ENCODE measurements at regions not wholly inside any gene's neighbourhood (a gene's known extent, or its start where the extent isn't known, plus 50 kb on each side); places are given as distances from the start of the nearest gene placed in this dataset.
"Not testable (repeated sequence)": the region's sequence is repeated elsewhere in the genome, so short reads cannot be mapped to it uniquely, and the experiment has no call there.

DNA sequence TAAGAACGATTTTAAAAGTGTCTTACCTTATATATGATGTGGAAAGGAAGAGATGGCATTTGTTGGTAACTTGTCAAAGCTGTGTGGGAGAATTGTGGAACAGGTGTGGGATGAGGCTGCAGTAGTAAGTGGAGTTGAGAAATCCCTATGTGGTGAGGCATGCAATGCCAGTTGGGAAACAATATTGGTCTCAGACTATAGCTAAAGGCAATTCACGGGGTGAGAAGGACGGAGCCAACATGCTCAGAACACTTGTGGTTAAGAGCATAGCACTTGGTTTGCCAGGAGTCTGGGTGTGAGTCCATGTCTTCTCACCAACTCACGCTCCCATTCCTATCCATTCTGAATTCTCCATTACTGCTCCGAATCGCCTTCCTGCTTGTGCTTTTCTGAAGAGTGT is 615.6 kb upstream of the ADAMTS9 start:
- no peak for DNase-seq

DNA sequence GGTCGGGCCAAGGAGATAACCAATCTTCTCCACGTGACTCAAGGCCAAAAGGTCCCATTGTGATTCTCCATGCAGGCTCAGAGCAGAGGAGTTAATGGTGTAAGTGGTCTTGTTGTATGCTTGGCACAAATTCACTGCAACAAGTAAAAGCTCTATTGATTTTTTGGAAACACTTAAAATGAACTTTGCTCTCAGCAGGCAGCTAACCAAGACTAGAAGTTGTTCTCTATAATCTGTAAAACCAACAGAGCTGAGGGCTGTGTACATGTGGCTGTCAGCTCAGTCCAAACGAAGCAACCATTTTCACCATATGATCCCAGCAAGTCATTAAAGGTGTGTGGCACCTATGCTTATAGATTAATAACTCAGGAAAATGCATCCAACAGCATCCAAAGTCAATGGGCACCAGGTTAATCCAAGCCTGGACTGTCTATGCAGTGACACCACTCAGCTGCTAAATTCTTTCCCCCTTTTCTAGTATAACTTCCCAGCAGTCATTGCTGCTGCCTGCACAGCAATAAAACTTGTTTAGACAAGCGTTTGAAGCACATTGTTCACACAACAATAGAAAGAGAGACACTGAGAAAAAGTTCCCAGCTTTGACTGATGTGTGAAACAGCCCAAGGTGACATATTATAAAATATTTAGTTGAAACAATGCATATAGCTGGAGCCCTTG is 603.8 kb upstream of the ADAMTS9 start:
- no peak for DNase-seq

DNA sequence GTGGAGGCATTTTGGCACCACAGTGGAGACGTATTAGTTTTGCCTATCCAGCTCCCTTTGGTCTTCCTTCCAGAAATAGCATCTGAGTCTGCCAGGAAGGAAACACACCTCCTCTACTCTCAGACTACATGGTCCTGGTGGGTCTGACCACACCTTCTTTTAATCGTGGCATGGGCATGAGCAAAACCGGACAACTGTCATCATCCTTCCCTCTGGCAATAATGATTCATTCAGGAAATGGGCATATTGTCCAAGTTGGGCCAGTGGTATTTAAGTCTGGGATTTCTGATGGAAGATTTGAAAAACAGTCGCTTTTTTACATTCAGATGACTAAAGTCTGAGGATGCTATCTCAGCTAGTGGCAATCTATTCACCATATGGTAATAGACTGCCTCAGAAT is 601.0 kb upstream of the ADAMTS9 start:
- no peak for DNase-seq

DNA sequence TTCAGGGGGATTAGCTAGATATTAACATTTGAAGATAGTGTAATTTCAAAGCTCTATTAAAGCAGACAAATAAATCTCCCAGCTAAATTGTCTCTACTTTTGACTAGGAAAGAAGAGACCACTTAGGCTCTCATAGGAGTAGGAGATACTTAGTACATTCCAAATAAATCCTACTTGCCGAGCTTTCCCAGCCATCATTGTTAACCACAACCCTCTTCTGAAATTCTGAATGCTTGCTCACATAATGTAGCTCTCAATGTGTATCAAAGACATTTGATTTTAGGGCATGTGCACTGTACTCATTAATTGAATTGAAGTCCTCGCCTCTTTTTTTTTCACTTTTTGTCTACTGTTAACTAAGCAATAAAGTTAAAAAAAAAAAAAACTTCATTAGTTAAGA is 598.2 kb upstream of the ADAMTS9 start:
- no peak for DNase-seq

DNA sequence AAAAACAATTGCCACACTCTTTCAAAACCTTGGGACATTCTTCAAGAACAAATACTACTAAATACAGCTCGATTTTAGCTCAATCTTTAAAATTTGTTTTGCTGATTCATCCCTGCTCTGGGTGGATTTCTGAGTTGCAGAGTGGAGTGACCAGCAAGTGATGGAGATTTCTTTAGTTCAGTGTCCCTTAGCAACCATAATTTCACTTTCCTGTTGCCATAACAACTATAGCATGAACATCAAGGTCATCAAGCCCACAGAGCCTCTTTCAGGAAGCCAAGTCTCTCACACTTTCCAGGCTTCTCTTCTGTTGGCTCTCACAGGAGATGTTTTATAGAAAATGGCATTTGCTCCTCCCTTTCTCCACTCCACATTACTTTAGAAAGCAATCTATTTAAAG is 597.2 kb upstream of the ADAMTS9 start:
- DNase-seq, result no peak

DNA sequence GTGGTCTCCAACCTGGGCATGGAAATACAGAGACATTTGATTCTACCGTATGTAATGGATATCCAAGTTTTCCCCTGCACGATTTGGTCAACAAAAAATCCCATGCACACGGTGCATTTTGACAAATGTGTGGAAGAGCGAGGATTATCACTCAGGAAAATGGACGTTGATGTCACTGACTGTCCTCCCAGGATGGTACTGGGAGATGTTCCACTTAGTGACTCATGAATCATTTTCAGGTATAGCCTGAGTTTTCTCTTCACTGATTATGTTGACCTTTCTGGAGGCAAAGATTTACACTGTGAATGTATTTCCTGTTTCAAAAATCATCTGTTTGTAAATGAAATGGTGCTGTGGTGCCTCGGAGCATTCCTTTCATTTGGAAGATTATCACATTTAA is 596.7 kb upstream of the ADAMTS9 start:
- no peak for DNase-seq

DNA sequence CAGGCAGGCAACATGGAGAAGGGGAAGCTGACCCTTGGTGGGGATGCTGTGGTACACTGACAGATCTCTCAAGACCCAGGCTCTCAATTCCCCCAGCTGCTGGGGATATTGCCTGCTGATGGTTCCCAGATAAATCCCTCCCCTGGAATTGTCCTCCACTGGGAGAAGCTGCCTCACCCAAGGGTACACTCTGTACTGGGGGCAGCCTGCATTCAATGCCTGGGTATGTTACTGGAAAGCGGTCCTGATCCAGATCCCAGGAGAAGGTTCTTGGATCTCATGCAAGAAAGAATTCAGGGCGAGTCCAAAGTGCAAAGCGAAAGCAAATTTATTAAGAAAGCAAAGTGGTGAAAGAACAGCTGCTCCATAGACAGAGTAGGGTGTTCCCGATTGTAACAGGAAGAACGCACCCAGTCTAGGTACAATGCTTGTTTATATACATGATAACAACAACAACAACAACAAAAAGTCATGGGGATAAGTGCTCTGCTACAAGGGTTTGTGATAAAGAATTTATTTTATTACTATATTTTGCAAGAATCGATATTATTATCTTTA is 591.5 kb upstream of the ADAMTS9 start:
- DNase-seq, result no peak

DNA sequence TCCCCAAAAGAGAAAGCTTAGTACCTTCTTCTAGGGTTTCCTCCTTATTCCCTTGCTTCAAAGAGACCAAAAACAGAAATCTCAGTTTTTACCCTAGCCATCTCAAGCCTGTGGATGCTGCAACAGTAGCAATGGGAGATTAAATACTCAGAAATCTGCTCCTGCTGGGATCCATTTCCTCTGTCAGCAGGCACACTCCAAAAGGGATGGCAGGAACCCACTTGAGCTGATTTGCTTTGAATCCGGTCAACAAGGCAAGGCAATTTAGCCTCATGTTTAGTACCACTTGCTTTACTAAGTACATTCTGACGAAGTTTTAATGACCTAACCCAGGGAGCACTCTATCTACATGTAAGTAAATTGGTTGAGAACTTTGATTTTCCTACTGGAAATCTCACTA is 590.0 kb upstream of the ADAMTS9 start:
- DNase-seq, result no peak

DNA sequence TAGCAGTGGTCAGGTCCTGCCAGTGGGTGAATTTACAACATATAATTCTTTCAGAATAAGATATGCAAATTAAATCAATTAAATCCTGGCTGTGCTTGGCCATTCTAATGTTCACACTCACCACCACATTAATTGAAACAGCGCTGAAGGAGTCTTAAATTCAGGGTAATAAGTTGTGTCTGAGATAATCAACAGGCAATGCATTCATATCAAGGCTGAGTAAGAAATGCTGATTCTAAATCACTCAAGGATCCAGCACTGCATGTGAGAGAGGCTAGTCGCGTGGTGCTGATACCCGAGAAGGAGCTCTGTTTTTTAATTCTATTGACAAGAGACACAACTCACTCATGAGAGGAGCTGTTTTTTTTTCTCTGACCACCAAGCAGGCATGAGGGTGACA is 588.8 kb upstream of the ADAMTS9 start:
- DNase-seq, result no peak

DNA sequence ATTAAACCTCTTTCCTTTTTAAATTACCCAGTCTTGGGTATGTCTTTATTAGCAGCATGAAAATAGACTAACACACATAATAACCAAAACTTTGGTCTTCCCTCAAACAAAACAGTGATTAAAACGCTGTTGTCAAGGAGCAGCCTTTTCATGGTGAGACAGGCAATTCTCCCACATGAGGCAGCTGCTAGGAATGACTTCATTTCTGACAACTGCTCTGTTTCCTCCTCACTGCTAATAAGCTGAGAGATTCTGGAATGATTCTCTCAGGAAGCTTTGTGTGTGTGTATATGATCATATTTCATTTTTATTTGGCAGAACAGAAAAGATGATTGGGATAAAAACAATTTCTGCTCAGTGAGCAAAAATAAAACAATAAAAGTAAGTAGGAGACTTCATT is 580.6 kb upstream of the ADAMTS9 start:
- DNase-seq, result no peak

DNA sequence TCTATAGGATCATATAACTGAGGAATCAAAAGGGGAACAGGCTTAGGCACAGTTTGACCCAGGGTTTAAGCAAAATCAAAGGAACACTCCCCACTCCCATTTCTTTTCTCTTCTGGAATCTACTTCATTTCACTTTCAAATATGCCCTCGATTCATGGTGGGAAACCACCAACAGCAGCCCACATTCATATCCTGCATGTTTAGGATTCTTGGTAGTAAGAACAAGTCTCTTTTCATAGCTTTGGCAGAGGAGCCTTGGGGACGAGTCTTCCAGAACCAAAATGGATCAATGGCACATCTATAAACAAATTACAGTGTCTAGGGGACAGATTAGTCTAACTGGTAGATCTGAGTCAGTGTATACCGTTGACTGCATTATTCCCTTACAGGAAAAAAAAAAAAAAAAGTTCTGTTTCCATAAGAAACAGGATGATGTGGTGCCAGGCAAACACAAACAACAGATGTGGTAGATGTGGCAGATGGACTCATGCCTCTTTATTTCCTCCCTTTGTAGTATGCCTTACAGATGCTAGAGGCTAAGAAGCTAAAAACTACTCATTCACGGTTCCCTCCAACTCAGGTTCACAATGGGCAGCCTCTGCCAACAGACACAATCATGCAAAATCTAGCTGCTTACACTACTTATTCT is 578.3 kb upstream of the ADAMTS9 start:
- no peak for DNase-seq

DNA sequence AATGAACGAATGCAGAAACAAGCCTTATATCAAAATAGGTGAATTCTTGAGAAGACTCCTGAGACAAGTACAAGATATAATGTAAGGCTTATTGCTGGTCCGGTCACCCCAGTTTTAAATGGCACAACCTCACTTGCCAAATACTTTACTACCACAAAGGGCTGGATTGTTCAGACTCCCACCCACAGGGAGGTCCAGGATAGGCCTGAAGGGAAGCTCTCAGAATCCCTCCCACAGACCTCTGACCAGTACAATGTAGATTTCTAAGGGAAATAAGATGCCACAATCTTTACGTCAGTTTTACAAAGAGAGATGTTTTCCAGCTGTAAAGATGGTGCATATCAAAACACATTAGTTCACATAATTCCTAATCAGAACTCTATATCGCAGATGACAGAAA is 577.7 kb upstream of the ADAMTS9 start:
- DNase-seq, result no peak

DNA sequence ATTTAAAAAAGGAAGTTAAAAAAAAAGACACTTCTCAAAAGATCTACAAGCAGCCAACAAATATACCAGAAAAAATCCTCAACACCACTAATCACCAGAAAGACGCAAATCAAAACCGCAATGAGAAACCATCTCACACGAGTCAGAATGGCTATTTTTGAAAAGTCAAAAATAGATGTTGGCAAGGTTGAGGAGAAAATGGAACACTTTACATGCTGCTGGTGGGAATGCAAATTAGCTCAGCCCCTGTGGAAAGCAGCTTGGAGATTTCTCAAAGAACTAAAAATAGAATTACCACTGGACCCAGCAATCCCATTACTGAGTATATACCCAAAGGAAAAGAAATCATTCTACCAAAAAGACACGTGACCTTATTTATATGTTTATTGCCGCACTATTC is 574.7 kb upstream of the ADAMTS9 start:
- no peak for DNase-seq

DNA sequence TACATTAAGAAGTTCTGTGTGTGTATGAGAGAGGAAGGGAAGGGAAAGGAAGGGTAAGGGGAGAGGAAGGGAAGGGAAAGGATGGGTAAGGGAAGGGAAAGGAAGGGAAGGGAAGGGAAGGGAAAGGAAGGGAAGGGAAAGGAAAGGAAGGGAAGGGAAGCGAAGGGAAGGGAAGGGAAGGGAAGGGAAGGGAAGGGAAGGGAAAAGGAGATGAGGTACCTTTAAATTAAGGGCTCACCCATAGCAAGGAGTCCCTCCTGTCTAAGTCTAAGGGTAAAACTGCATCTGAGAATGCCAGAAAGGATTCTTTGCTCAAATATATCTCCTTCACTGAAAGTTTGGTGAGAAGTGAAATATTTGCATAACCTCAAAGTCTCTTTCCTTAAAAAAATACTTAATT is 572.1 kb upstream of the ADAMTS9 start:
- no peak for DNase-seq

DNA sequence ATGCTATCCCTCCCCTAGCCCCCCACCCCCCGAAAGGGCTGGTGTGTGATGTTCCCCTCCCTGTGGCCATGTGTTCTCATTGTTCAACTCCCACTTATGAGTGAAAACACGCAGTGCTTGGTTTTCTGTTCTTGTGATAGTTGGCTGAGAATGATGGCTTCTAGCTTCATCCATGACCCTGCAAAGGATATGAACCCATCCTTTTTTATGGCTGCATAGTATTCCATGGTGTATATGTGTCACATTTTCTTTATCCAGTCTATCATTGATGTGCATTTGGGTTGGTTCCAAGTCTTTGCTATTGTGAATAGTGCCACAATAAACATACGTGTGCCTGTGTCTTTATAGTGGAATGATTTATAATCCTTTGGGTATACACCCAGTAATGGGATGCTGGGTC is 565.1 kb upstream of the ADAMTS9 start:
- DNase-seq, result not testable (repeated sequence)

DNA sequence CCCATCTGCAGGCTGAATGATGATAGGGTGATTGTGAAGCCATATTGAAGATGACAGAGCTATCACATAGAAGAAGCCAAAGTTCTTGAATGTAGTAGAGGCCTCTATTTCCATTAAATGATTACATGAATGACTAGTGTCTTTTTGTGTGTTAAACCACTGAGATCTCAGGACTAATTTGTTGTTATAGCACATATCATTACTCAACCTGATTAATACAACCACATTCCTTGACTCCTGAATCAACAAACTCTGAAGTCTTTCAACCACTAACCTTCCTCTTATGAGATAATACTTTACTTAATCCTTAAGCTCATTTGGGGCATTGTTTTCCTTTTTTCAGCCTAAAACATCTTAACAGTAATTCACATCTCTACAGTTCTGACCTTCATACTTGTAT is 564.5 kb upstream of the ADAMTS9 start:
- no peak for DNase-seq

DNA sequence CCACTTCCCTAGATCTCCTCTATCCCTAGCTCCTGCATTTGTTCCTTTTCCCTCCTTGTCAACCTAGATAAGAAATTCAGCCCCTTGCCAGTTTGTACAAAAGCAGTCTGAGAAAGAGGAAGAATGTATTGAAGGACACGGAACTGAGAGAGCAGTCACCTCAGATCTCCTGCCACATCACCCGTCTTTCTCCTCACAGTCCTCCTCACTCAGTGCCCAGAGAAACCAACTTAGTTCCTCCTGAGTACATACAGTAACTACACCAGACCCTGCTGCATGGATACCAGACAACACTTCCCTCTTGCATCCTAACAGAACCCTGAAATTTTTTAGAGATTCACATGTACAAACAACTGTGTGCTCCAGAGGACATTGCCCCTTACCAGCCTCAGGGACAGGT is 563.6 kb upstream of the ADAMTS9 start:
- DNase-seq, result no peak

DNA sequence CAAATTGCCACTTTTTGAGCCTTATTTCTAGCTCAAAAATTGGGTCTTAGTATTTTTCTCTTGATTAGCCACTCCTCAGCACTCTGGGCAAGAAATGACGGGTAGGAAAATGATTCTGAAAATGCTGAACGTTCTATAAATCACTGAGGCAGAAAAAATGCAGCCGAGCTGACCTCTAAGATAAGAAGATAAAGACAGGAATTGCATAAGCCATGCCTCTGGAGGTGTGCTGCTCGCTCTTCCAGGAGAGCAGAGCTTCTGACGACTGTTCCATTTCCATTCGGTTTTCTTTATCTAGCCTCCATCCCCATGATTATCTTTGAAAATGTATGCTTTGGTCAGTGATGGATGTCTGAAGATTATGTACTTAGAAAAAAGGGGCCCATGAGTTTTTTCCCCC is 558.8 kb upstream of the ADAMTS9 start:
- DNase-seq, result no peak

DNA sequence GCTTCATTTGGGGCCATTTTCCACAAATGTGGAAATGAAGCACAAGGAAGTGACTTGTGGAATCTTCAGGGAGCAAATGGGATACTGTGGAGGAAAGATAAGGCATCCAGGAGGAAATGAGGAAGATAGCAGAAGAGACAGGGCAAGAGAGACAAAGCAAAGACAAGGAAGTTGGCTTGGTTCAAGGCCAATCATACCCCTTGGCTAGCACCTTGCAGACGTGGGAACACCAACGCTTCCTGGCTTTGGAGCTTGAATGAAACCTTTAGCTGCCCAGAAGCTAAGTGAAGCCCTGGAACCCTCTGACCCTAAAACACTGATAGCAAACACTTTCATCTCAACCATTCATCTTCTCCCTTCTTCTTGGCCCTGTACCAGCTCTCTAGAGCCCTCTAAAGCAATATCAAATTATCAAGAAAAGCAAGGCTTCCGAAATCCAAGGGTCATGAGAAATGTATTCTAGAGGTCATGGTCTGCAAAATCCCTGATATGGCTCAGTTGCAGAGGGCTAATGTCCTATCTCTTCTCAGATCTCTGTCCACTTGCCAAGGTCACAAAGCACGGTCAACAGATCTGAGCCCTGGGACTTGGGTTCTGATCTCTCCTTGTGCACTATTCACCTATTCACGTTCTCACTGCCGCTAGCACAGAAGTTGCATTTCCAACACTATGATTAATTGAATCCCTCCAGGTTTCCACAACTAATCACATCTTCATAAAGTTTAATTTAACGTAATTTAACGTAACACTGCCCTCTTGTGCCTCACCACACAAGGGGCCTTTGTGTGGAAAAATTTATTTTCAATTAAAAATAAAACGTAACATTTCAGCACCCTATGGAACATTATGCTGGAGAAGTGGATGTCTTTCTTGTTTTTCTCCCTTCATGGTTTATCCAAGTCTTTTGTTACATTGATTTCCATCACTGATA is 557.6 kb upstream of the ADAMTS9 start:
- no peak for DNase-seq

DNA sequence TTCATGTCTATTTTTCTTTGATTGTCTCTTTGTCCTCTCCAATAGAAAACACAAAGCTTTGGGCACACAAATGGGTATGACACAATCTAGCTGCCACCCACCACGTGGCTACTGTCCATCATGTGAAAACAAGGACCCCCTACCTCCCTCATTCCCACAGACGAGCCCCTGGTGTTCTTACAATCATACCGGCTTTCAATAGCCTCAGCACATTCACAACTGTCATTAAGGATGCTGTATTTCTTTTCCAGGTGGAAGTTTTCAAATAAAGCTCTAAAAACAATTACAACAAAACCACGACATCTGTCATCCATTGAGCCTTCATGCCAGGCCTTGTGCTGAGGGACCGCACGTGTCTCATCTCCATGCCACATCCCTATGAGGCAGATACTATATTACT is 552.6 kb upstream of the ADAMTS9 start:
- DNase-seq, result no peak

DNA sequence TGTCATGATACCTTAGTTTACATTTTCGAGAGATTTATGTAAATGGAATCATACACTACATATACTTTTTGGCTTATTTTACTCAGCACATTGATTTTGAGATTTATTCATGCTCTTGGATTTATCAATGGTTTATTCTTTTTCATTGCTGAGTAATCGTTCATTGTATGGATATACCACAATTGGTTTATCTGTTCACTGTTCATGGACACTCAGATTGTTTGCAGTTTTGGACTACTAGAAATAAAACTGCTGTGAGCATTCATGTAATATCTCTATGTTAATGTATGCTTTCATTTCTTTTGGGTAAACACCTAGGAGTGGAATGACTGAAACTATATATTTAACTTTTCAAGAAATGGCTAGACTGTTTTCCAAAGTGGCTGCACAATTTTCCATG is 550.9 kb upstream of the ADAMTS9 start:
- DNase-seq, result no peak

DNA sequence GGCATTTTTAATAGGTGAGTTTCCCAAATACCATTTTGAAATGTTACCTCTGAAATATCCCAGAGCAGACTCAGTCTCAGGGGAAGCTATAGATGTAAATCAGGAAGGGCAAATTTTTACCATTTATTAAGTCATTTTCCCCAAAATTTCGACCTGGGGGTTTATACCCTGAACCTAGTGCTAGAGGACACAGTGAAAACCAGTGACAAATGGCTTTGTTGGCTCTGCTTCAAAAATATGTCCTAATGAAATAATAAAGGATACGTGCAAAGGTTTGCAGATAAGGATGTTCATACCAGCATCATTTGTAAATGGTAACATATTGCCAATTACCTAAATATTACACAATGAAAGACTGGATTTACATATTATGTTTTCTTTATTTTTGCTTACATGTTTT is 546.7 kb upstream of the ADAMTS9 start:
- DNase-seq, result no peak

DNA sequence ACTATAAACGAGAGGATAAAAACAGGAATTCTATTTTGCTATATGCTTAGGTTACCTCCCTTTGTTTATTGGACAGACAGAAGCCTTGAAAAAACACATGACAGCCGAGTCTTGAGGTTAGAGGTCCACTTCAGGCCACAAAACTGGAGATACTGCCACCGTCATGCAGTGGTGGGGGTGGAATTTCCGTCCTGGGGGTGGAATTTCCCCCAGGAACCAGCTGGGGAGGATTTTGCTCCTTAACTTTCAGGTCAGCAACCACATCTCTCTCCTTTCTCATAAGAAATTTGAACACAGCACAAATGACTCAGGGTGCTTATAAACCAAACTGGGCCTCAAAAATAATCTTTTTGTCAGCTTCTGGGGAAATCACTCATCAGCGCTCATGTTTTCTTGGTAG is 545.8 kb upstream of the ADAMTS9 start:
- DNase-seq, result no peak

DNA sequence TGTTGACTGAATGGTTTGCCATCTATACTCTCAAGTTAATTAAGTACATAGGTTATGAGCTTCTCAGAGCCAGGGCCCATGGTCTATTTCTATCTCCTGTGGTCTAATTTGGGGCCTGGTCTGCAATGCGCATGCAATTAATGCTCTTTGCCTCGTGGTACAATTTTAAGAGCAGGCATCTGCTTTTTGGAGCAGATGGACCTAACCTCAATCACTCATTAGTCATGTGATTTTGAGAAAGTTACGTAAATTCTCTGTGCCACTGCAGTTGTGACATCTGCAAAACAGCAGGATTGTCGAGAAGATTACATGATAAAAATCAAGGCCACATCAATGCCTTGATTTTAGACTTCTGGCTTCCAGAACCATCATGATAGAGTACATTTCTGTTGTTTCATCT is 543.7 kb upstream of the ADAMTS9 start:
- DNase-seq, result no peak

Data from NCI-H748 treated with DMSO at 0.1 percent for 48 hours (cell line).